Stimulated activated CD8-positive, alpha-beta memory T cell treated with anti-CD3 and anti-CD28 coated beads, Interleukin-7, amount 100 ng/mL, for 4 hours (primary cell): ENCODE measurements at regions not wholly inside any gene's neighbourhood (a gene's known extent, or its start where the extent isn't known, plus 50 kb on each side); places are given as distances from the start of the nearest gene placed in this dataset.

Source experiments
- DNase-seq, 2 donors: peaks; one replicate each; pipeline ENCODE4 v3.0.0-alpha.2; 2020; ENCODE audit warnings: low read depth in 2 of 2

DNA sequence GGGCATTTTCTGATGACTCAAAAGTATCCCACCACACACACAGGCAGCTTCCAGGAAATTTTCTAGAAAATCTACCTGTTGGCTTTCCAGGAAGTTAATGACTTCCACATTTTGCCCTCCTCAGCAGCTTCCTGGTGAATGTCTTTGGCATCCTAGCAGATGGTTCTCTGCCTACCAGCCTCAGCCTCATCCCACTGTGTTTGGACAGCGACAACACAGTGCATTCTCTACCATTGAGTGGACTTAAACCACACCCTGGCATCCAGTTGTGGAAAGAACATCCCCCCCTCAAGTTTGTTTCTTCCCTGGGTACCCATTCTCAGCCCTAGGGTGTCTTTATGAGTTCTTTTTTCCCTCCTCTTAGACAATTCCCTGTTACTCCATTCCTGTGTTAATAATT lies 50.8 kb upstream of the GADL1 start:
- no peak for DNase-seq

- DNase-seq: no peak
Observed at GRCh38 chr3:30948426-30948825, 54.0 kb upstream of the GADL1 start.

DNA sequence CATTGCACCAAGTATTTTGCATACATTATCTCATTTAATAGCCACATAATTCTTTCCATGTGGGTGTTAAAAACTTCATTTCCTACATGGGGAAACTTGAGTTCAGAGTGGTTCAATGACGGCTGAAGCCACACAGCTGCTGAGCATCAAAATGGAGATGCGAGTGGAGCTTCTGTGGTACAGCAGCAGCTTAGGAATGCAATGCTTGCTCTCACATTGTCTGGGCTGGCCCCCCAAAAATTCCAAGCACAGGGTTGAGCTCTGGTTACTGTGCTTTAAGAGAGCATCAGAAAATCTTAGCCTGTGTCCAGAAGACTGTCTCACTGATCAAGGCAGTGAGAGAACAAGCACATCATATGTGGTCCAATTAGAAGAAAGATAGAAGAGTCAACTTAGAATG lies 57.4 kb upstream of the GADL1 start:
- no peak for DNase-seq

GRCh38 chr3:30952786-30953185 lies 58.3 kb upstream of the GADL1 start:
- DNase-seq: no peak

- DNase-seq: no peak
Observed at GRCh38 chr3:30954426-30954825, 60.0 kb upstream of the GADL1 start.

DNA sequence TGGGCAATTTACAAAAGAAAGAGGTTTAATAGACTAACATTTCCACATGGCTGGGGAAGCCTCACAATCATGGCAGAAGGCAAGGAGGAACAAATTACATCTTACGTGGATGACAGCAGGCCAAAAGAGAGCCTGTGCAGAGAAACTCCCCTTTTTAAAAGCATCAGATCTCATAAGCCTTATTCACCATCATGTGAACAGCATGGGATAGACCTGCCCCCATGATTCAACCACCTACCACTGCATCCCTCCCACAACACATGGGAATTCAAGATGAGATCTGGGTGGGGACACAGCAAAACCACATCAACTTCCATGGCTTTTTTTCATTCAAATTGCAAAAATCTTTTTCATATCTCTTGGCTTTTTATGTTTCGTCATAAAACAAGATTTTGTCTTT lies 67.6 kb upstream of the GADL1 start:
- no peak for DNase-seq

DNA sequence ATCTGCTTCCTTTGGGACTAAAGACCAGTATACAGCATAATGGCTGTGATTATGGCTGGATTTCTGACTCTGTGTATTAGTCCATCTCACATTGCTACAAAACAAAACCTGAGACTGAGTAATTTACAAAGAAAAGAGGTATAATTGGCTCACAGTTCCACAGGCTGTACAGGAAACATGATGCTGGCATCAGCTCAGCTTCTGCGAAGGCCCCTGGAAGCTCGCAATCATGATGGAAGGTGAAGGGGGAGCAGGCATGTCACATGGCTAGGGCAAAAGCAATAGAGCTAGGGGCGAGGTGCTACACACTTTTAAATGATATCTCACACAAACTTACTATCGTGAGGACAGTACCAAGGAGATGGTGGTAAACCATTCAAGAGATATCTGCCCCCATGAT lies 68.0 kb upstream of the GADL1 start:
- no peak for DNase-seq

- no peak for DNase-seq
Observed at GRCh38 chr3:30963223-30963722, 68.8 kb upstream of the GADL1 start.

- no peak for DNase-seq
Observed at GRCh38 chr3:30964612-30965011, 70.2 kb upstream of the GADL1 start.

- DNase-seq: no peak
Observed at GRCh38 chr3:30966896-30967295, 72.4 kb upstream of the GADL1 start.

DNA sequence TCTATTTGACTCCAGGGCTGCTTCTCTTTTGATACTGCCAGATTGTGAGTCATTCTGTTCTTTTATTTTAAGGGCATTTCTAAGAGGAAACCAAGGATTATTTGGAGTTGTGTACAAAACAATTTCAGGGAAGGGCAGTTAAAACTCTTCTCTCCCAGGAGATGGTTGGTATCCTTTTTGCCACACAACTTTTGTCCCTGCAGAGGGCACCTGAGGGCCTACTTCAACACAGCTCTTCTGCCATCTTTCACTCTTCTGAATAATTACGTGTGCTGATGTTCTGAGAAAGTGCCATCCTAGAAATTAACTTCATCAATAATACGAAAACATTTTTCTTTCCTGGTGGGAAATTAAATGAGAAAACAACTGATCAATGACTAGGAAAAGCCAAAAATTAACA lies 75.7 kb upstream of the GADL1 start:
- no peak for DNase-seq

DNA sequence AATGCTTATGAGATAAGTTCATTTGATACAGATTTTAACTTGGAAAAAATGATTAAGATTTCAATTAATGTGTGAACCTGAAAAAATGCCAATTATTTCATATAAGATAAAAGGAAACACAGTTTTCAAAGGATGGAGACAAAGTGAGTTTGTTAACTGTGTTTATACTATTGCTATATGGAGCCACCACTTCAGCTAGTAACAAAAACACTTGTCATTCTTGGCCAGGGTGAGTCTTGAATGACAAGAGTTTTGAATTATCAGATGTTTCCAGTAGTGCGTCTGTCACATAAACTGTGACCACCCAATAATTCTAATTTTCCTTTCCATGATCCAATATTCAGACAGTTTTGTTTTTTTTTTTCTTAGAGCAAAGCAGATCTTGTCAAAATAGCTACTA lies 78.0 kb upstream of the GADL1 start:
- no peak for DNase-seq

DNA sequence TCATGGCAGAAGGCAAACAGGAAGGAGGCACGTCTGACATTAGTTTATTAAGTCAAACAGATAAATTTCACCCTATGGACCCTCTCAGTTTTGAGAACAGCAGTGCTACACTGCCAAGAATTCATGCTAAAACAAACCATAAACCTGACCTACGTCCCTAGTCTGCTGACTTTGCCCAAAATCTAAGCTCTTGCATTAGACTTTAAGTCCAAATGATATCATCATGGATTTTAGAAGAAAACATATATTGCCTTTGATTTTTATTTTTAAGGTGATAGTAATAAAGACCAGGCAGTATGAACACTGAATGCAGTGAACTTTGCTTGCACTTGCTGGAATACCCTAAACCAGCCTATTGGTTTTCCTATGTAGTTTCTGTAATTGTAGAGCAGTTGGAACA lies 79.6 kb upstream of the GADL1 start:
- no peak for DNase-seq

- no peak for DNase-seq
Observed at GRCh38 chr3:30977592-30977991, 83.1 kb upstream of the GADL1 start.

DNA sequence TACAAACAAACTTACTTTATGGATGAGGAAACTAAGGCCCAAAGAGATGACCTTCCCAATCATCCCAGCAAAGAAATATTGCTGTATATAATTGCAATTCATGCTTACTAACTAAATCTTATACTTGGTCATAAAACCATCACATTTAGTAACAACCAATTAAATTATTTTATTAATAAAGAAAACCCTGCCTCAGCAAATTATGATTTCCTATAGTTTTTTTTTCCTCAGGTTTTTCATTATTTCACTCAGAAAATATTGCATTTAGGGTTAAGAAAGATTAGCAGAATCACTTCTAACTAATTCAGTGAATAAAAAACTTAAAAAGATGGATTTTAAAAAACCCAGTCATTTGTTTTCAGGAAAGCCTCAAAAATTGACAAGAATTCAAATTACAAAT lies 86.5 kb upstream of the GADL1 start:
- DNase-seq: no peak

DNA sequence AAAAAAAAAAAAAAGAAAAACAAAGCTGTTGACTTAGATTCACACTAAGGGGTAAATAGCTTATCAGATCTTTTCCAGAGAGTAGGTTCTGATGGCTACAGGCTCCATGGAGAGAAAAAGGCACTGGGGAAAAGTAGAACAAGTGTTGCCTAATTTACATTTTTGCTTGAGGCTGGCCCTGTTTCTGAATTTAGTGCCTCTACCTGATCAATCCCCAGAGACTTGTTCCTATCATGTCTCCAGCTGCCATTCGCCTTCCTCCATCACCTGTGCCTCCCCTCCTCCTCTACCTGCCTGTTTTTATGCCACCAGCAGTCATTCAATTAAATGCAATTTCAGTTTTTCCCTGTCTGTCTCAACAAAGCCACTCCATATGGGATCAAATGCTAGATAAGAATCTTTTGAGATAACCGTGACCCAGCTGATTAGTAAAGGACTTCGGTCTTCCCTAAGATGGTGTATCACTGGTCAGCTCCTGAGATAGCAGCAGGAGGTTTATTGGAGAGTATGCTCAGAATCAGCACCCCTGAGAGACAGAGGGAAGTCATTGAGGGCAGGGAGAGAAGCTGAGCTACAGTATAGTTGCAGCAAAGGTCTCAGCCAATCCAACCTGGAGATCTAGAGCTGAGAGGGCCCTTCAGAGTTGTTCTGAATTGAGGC lies 88.1 kb upstream of the GADL1 start:
- no peak for DNase-seq

DNA sequence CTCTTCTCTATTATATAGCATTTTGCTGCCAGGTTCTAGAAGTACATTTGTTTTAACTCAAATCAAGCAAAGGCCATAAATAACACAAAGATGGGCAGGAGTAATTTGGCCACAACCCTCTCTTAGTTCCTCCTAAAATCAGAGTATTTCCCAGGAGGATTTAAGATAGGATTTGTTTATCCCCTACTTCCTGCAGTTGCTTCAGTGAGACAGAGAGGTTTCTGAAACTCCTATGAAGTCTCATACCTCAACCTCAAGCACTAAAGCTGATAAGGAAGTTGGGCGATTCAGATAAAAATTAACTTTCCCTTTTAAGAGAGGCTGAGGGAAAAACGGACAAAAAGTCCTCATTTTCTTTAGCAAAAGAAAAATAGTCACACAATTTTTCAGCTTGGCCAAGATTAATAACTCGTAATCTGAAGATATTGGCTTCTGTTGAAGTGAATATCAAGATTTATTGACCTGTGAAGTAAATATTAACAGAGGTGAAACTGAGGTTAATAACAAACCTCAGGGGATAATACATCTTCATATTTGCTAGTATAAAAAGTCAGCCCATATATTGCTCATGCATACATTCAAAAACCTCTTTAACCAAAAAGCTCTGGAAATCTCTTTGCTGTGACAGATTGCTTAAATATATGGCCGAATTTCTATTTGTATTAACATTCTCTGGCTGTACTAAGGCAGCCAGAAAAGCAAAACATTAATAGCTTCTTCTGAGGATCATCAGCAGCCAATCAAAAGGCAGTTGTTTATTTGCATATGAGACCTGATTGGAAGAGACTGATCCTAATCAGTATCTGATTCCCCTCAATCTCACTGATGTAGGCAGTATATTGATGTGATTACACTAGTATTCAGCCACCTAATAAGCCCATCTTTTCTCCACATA lies 90.6 kb upstream of the GADL1 start:
- DNase-seq: no peak

DNA sequence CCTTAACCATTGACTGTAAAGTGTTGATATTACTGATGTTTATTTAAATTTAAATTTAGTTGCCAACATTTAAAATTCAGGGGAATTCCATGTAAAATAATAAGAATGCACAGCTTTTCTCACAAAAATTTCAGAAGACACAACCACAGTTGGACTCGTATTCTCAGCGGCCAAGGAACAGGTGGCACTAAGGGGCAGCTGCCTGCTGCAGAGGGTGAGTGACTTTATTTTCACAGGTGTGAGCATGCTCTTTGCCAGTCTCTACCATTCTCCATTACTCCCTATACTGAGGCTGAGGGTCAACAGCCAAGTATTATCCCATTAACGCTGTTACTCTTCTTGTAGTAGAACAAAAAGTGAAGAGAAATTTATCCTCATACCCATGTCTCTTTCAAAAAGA lies 92.1 kb upstream of the GADL1 start:
- no peak for DNase-seq

- DNase-seq: no peak
Observed at GRCh38 chr3:30988769-30989168, 94.3 kb upstream of the GADL1 start.

DNA sequence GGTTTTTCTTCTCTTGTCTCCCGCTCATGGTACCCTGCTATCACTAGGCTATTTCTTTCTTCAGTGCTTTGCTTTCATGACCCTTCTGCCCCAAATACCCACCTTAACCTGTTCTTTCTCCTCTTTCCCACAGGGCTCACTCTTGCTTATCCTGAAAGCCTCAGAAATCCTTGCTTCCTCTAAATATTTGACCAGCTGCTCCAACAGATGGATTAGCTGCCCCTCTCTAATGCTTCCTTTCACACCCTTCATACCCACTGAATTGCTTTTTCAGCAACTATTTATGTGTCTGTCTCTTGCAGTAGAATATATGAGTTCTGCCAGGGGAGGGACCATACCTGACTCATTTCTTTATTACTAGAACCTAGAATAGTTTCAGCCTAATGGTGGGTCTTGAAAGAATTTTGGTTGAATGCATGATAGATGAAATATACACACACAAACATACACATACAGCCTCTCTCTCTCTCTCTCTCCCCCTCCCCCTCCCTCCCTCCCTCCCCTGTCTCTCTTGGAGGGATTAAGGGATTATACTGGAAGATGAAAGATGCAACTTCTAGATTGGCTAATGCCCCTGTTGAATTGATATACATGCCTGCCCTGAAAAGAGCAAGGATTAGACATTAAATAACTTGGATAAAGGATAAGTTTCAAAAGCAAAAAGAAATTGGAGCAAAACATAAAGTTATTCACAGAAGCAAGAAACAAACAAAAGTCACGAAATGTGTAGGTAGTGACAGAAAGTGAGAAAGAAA lies 95.0 kb upstream of the GADL1 start:
- DNase-seq: no peak

- no peak for DNase-seq
Observed at GRCh38 chr3:30996467-30996866, 102.0 kb upstream of the GADL1 start.

- no peak for DNase-seq
Observed at GRCh38 chr3:31002730-31003129, 108.3 kb upstream of the GADL1 start.
